Trophoblast cell (in vitro differentiated cells and primary cell): ENCODE measurements at regions not wholly inside any gene's neighbourhood (a gene's known extent, or its start where the extent isn't known, plus 50 kb on each side); places are given as distances from the start of the nearest gene placed in this dataset.
A peak's percentile ranks its signal among the peaks of the same experiment; 100 is the strongest.

ENCODE experiments used
- DNase-seq, 2 donors: peaks; one replicate each; pipeline ENCODE4 v3.0.0-alpha.2; 2016
- H2AFZ ChIP-seq: 2 replicates; pipeline ENCODE4 v1.6.1; 2013; ENCODE audit warnings: low read length, moderate library complexity, mild to moderate bottlenecking; ENCODE audit not compliant: insufficient read depth, poor library complexity
- H2AK5ac ChIP-seq: 2 replicates; pipeline ENCODE4 v1.6.1; 2013; ENCODE audit warnings: mild to moderate bottlenecking, low read length
- H2BK120ac ChIP-seq: 2 replicates; pipeline ENCODE4 v1.6.1; 2013; ENCODE audit warnings: low read length, mild to moderate bottlenecking, moderate library complexity; ENCODE audit not compliant: insufficient read depth, poor library complexity
- H2BK12ac ChIP-seq: 2 replicates; pipeline ENCODE4 v1.6.1; 2013; ENCODE audit warnings: mild to moderate bottlenecking, low read length, moderate library complexity
- H2BK5ac ChIP-seq: 2 replicates; pipeline ENCODE4 v1.6.1; 2013; ENCODE audit warnings: low read length, low read depth, moderate library complexity, mild to moderate bottlenecking; ENCODE audit not compliant: poor library complexity
- H3K14ac ChIP-seq: 2 replicates; pipeline ENCODE4 v1.6.1; 2013; ENCODE audit warnings: mild to moderate bottlenecking, low read length
- H3K18ac ChIP-seq: 2 replicates; pipeline ENCODE4 v1.6.1; 2013; ENCODE audit warnings: mild to moderate bottlenecking, low read length
- H3K23ac ChIP-seq: 2 replicates; pipeline ENCODE4 v1.6.1; 2013; ENCODE audit warnings: low read length
- H3K27ac ChIP-seq: 2 replicates; pipeline ENCODE4 v1.5.1; 2013; ENCODE audit warnings: low read depth, mild to moderate bottlenecking, inconsistent platforms, low read length, moderate library complexity
- H3K27me3 ChIP-seq: 2 replicates; pipeline ENCODE4 v1.6.1; 2013; ENCODE audit warnings: inconsistent platforms, mild to moderate bottlenecking, low read length, moderate library complexity; ENCODE audit not compliant: insufficient read depth
- H3K36me3 ChIP-seq, 2 experiments: 1 replicate in 1 of 2; 2 replicates in 1 of 2; pipeline ENCODE4 v1.6.1; 2013; ENCODE audit warnings: low read length in 2 of 2, mild to moderate bottlenecking in 2 of 2, moderate library complexity in 1 of 2; ENCODE audit not compliant: insufficient read depth in 2 of 2, control insufficient read depth in 1 of 2
- H3K4ac ChIP-seq: 2 replicates; pipeline ENCODE4 v1.6.1; 2013; ENCODE audit warnings: low read depth, mild to moderate bottlenecking, low read length, moderate library complexity
- H3K4me1 ChIP-seq, 2 experiments: 1 replicate in 1 of 2; 2 replicates in 1 of 2; pipeline ENCODE4 v1.6.1; 2013; ENCODE audit warnings: low read length in 2 of 2, mild to moderate bottlenecking in 2 of 2, moderate library complexity in 1 of 2; ENCODE audit not compliant: insufficient read depth in 2 of 2, control insufficient read depth in 1 of 2
- H3K4me2 ChIP-seq: 2 replicates; pipeline ENCODE4 v1.6.1; 2013; ENCODE audit warnings: inconsistent platforms, mild to moderate bottlenecking, low read length, moderate library complexity
- H3K4me3 ChIP-seq: 2 replicates; pipeline ENCODE4 v1.5.1; 2013; ENCODE audit warnings: mild to moderate bottlenecking, low read depth, low read length, inconsistent platforms
- H3K79me1 ChIP-seq: one replicate; pipeline ENCODE4 v1.6.1; 2013; ENCODE audit warnings: low read length
- H3K79me2 ChIP-seq: 2 replicates; pipeline ENCODE4 v1.6.1; 2013; ENCODE audit warnings: low read length, mild to moderate bottlenecking; ENCODE audit not compliant: control insufficient read depth, insufficient read depth, poor library complexity
- H3K9ac ChIP-seq: 2 replicates; pipeline ENCODE4 v1.6.1; 2013; ENCODE audit warnings: mild to moderate bottlenecking, low read length
- H3K9me3 ChIP-seq: 2 replicates; pipeline ENCODE4 v1.6.1; 2013; ENCODE audit warnings: low read depth, mild to moderate bottlenecking, control low read depth, inconsistent platforms, low read length; ENCODE audit not compliant: insufficient read depth
- H4K12ac ChIP-seq: 2 replicates; pipeline ENCODE4 v1.6.1; 2013; ENCODE audit warnings: low read depth, mild to moderate bottlenecking, low read length, moderate library complexity
- H4K8ac ChIP-seq: 2 replicates; pipeline ENCODE4 v1.6.1; 2013; ENCODE audit warnings: low read depth, mild to moderate bottlenecking, low read length, moderate library complexity
- H4K91ac ChIP-seq: one replicate; pipeline ENCODE4 v1.6.1; 2013; ENCODE audit warnings: low read depth, mild to moderate bottlenecking, low read length, moderate library complexity
- WGBS: extraction: QIAGEN DNeasy Blood & Tissue Kit; methylation state at CpG from one replicate; pipeline ENCODE4 v1.1.7; 2013; ENCODE audit warnings: missing lambda C conversion rate; ENCODE audit not compliant: insufficient read length, insufficient coverage; ENCODE audit errors: extremely low coverage; 5-methylcytosine and 5-hydroxymethylcytosine counted together

DNA sequence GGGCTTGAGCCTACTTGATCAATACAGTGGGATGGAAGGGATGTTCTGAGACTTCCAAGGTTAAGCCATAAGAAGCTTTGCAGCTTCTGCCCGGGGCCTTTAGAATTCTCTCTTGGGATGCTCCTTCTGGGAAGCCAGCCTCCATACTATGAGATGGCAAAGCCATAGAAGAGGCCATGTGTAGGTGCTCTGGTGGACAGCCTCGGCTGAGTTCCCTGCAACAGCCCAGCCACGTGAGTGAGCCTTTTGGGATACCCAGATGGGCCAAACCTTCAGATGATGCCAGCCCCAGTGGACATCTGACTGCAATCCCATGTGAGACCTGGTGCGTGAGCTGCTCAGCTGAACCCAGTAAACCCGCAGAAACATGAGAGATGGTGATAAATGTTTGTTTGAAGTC lies 370.6 kb downstream of the RPS24 start:
- H3K4me2 ChIP-seq = no peak overlapping the region
- H2BK5ac ChIP-seq = no peak overlapping the region
- no peak overlapping the region for H3K4me3 ChIP-seq
- DNase-seq = no peak
- WGBS = no CpG with 5 or more reads among the region's 5 CpGs
- H3K14ac ChIP-seq = no peak overlapping the region
- H4K91ac ChIP-seq = no peak overlapping the region
- no peak overlapping the region for H4K8ac ChIP-seq
- H2BK120ac ChIP-seq = no peak overlapping the region
- no peak overlapping the region for H3K18ac ChIP-seq
- no peak overlapping the region for H3K9ac ChIP-seq
- H3K36me3 ChIP-seq = no peaks in the 10 kb centered on the region
- no peak overlapping the region for H2AFZ ChIP-seq
- peaks cover 11 to 22% of the 10 kb centered on the region in 2 experiments for H3K4me1 ChIP-seq
- H3K27me3 ChIP-seq = no peaks in the 10 kb centered on the region
- peaks cover 12% of the 10 kb centered on the region for H3K79me1 ChIP-seq
- no peak overlapping the region for H3K27ac ChIP-seq
- H3K23ac ChIP-seq = no peak overlapping the region
- H4K12ac ChIP-seq = no peak overlapping the region
- no peak overlapping the region for H2AK5ac ChIP-seq
- H3K4ac ChIP-seq = no peak overlapping the region
- H3K79me2 ChIP-seq = no peaks in the 10 kb centered on the region
- peaks cover 3% of the 10 kb centered on the region for H3K9me3 ChIP-seq
- no peak overlapping the region for H2BK12ac ChIP-seq

DNA sequence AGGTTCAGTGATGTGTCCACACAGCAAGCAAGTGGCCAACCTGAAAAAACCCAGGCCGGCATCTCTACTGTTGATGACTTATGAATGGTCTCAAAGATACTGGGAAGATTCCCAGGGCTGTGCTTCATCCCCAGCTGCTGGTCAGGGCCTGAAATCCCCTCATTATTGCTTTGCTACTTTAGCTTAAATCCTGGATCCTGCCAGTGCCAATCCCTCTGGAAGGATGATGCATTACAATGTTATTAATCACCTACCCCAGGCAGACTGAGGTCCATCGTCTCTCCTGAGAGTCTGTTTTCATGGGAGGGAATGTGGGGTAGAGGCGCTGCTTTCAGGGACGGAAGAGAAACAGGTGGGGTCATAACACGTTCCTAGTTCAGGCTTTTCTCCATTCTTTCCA lies 371.6 kb downstream of the RPS24 start:
- no peaks in the 10 kb centered on the region for H3K27me3 ChIP-seq
- DNase-seq = no peak
- no peak overlapping the region for H2BK5ac ChIP-seq
- no CpG with 5 or more reads among the region's 5 CpGs for WGBS
- H3K79me1 ChIP-seq = peaks cover 12% of the 10 kb centered on the region
- peaks cover 11 to 22% of the 10 kb centered on the region in 2 experiments for H3K4me1 ChIP-seq
- no peak overlapping the region for H3K27ac ChIP-seq
- H2AK5ac ChIP-seq = no peak overlapping the region
- no peak overlapping the region for H4K12ac ChIP-seq
- no peaks in the 10 kb centered on the region for H3K36me3 ChIP-seq
- H3K18ac ChIP-seq = no peak overlapping the region
- H4K91ac ChIP-seq = no peak overlapping the region
- H3K9me3 ChIP-seq = peaks cover 2% of the 10 kb centered on the region
- H2BK120ac ChIP-seq = no peak overlapping the region
- no peak overlapping the region for H2AFZ ChIP-seq
- no peak overlapping the region for H4K8ac ChIP-seq
- H2BK12ac ChIP-seq = no peak overlapping the region
- H3K14ac ChIP-seq = no peak overlapping the region
- no peaks in the 10 kb centered on the region for H3K79me2 ChIP-seq
- H3K23ac ChIP-seq = no peak overlapping the region
- no peak overlapping the region for H3K4me3 ChIP-seq
- H3K9ac ChIP-seq = no peak overlapping the region
- no peak overlapping the region for H3K4ac ChIP-seq
- no peak overlapping the region for H3K4me2 ChIP-seq

DNA sequence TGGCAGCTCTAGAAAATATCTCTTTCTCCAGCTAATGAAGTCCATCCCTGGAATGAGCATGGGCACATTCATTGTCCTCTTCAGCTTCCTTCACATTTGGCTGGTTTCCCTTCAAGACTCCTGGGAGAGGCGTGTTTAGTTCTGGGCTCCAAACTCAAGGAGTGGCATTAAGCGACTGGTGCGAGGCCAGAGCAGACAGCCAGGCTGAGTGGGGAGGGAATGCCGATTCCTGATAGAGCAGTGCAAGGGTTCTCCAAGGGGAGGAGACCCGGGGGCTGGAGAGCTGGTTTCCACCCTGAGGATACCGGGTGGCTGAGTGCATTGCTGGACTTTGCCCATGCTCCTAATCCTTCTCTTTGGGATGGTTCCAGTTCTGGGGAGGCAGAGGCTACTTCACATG lies 372.1 kb downstream of the RPS24 start:
- Histone ChIP-seq H3K4ac (no peak overlapping the region), H3K79me2 (no peaks in the 10 kb centered on the region), H2BK5ac (no peak overlapping the region), H3K79me1 (peaks cover 12% of the 10 kb centered on the region), H2BK12ac (no peak overlapping the region), H4K12ac (no peak overlapping the region), H4K91ac (peak overlapping the region; percentile 21), H2AK5ac (no peak overlapping the region), H3K4me2 (no peak overlapping the region), H3K36me3 (no peaks in the 10 kb centered on the region), H3K18ac (no peak overlapping the region), H3K4me1 (peaks cover 11 to 22% of the 10 kb centered on the region in 2 experiments), H2BK120ac (no peak overlapping the region), H3K9ac (no peak overlapping the region), H3K23ac (no peak overlapping the region), H3K27me3 (no peaks in the 10 kb centered on the region), H3K14ac (no peak overlapping the region), H3K9me3 (peaks cover 2% of the 10 kb centered on the region), H3K4me3 (no peak overlapping the region), H3K27ac (no peak overlapping the region), H4K8ac (no peak overlapping the region), H2AFZ (no peak overlapping the region)
- no peak for DNase-seq
- WGBS = no CpG with 5 or more reads among the region's 6 CpGs

DNA sequence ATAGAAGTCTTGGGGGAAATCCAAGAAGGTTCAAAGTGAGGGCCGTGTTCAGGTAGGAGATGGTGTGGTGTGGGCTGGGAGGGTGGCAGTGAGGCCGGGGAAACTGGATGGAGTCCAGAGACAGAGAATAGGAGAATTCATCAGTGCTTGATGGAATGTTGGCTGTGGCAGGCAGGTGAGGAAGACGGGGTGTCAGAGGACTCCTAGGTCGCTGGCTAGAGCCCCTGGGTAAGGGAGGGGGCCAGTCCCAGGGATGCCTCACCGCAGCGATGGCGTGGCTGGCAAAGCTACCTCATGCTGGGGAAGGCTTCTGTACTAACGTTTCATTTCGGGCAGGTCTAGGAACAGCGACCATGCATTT lies 373.0 kb downstream of the RPS24 start:
- peaks cover 2% of the 10 kb centered on the region for H3K9me3 ChIP-seq
- no peak overlapping the region for H2AK5ac ChIP-seq
- H4K91ac ChIP-seq = no peak overlapping the region
- no peak overlapping the region for H3K14ac ChIP-seq
- H2BK120ac ChIP-seq = no peak overlapping the region
- peak overlapping the region; percentile 10 for H3K4me3 ChIP-seq
- no CpG with 5 or more reads among the region's 10 CpGs for WGBS
- no peak overlapping the region for H4K12ac ChIP-seq
- no peaks in the 10 kb centered on the region for H3K36me3 ChIP-seq
- H3K23ac ChIP-seq = no peak overlapping the region
- H2BK12ac ChIP-seq = no peak overlapping the region
- H3K4ac ChIP-seq = no peak overlapping the region
- DNase-seq = no peak
- peaks cover 11 to 20% of the 10 kb centered on the region in 2 experiments for H3K4me1 ChIP-seq
- H3K27ac ChIP-seq = no peak overlapping the region
- no peak overlapping the region for H2AFZ ChIP-seq
- H3K9ac ChIP-seq = no peak overlapping the region
- no peaks in the 10 kb centered on the region for H3K27me3 ChIP-seq
- no peak overlapping the region for H3K18ac ChIP-seq
- H3K79me2 ChIP-seq = no peaks in the 10 kb centered on the region
- no peak overlapping the region for H4K8ac ChIP-seq
- H2BK5ac ChIP-seq = no peak overlapping the region
- peaks cover 12% of the 10 kb centered on the region for H3K79me1 ChIP-seq
- peak overlapping the region; percentile 60 for H3K4me2 ChIP-seq
